ENCODE measurements at regions not wholly inside any gene's neighbourhood (a gene's known extent, or its start where the extent isn't known, plus 50 kb on each side); places are given as distances from the start of the nearest gene placed in this dataset.

DNA sequence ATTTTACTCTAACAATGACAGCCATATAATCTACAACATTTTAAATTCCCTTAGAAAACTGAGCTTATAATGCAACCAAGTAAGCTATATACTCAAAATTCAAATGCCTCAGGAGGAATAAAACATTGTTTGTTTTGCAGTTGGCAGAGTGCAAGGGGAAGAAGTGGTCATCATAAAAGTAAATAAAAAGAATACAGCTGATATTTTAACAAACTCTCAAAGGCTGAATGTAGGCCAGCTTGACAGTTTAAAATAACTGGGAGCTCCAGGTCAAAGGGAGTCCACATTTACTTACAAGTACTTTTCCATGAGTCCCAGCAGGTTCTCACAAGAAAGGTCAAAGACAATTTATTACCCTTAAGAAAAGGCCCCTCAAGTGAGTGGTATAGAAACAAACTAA lies 589.8 kb downstream of the BCKDHB start:
- no peaks in the 10 kb centered on the region for H3K27me3 Mint-ChIP-seq (ENCODE audit: unreplicated experiment)
- H3K4me3 Mint-ChIP-seq (ENCODE audit: low read depth, unreplicated experiment): no peak overlapping the region
- no TSS peak for BruUV-seq (replicated peaks)
- no peaks in the 10 kb centered on the region for H3K4me1 Mint-ChIP-seq (ENCODE audit: low read depth, unreplicated experiment)
- intact Hi-C loops (cut with micrococcal nuclease; ENCODE audit: unreplicated experiment): no loop called here
- H3K36me3 Mint-ChIP-seq (ENCODE audit: insufficient read depth, unreplicated experiment): no peaks in the 10 kb centered on the region
- TF ChIP-seq, protein P1, sequence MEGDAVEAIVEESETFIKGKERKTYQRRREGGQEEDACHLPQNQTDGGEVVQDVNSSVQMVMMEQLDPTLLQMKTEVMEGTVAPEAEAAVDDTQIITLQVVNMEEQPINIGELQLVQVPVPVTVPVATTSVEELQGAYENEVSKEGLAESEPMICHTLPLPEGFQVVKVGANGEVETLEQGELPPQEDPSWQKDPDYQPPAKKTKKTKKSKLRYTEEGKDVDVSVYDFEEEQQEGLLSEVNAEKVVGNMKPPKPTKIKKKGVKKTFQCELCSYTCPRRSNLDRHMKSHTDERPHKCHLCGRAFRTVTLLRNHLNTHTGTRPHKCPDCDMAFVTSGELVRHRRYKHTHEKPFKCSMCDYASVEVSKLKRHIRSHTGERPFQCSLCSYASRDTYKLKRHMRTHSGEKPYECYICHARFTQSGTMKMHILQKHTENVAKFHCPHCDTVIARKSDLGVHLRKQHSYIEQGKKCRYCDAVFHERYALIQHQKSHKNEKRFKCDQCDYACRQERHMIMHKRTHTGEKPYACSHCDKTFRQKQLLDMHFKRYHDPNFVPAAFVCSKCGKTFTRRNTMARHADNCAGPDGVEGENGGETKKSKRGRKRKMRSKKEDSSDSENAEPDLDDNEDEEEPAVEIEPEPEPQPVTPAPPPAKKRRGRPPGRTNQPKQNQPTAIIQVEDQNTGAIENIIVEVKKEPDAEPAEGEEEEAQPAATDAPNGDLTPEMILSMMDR (IDR thresholded peaks at IDR 0.05; ENCODE audit: unreplicated experiment): no peak
- DNase-seq: no peak
- peaks cover 2% of the 10 kb centered on the region for H3K9me3 Mint-ChIP-seq (ENCODE audit: low read depth, unreplicated experiment)
- no peak overlapping the region for H3K27ac Mint-ChIP-seq (ENCODE audit: unreplicated experiment)
- CTCF ChIA-PET: no interaction called here

DNA sequence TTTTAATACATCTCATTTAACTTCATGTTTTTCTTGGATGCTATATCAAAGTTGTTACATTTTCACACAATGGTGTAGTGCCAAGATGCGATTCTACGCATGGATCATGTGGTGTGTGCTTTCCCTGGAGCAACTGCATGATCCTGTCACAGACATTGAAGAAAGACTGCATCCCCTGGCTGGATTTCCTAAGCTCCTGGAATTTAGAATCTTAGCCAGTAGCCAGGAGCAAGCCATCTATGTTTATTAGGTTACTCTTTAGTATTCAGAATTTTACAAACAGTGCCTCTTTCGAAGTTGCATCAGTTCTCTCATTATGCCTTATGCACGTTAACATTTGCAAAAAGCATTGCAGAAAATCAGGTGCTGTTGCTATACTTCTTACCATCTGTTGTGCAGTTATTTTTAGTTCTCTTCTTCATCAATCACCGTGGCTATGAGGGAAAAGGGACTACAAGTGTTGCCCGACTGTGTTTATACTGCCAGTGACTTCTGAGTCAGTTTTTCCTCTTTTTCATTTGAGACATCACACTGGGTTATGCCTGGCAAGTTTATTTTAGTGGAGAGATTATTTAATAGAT lies 584.2 kb downstream of the BCKDHB start:
- no peak overlapping the region for H3K27ac Mint-ChIP-seq (ENCODE audit: unreplicated experiment)
- BruUV-seq (replicated peaks): no TSS peak
- CTCF ChIA-PET: no interaction called here
- no peak for DNase-seq
- H3K36me3 Mint-ChIP-seq (ENCODE audit: insufficient read depth, unreplicated experiment): no peaks in the 10 kb centered on the region
- intact Hi-C loops (cut with micrococcal nuclease; ENCODE audit: unreplicated experiment): no loop called here
- no peak overlapping the region for H3K4me3 Mint-ChIP-seq (ENCODE audit: low read depth, unreplicated experiment)
- peaks cover 4% of the 10 kb centered on the region for H3K9me3 Mint-ChIP-seq (ENCODE audit: low read depth, unreplicated experiment)
- H3K27me3 Mint-ChIP-seq (ENCODE audit: unreplicated experiment): no peaks in the 10 kb centered on the region
- TF ChIP-seq, protein P1 (IDR thresholded peaks at IDR 0.05; ENCODE audit: unreplicated experiment): no peak
- H3K4me1 Mint-ChIP-seq (ENCODE audit: low read depth, unreplicated experiment): no peaks in the 10 kb centered on the region

DNA sequence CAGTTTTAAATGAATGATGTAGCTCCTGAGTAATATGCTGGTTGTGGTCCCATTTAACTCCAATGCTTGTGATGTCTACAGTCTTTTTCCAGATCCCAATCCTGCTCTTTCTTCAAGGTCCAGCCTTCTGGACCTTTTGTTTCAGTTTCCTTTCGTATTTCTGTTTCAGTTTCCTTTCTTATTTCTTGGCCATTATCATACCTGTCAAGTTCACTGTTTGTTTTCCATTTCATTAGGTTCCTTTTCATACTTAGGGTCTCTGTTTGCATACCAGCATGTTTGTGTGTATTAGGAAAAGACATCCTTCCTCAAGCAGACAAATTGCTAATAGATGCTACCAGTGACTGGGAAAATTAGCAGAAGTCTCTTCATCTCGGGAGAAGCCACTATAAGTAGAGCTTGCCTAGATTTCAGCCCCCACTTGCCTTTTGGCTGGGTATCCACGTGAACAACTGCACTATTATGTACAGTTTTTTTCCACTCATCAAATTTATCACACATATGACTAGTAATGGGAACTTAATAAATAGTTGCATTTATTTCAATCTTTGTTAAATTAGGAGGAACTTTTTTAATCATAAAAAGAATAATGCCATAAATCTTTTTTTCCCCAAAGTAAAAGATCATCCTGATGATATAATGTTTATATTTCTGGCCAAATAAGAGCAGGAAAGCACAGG lies 583.4 kb downstream of the BCKDHB start:
- intact Hi-C loops (cut with micrococcal nuclease; ENCODE audit: unreplicated experiment): no loop called here
- Mint-ChIP-seq H3K27me3 (ENCODE audit: unreplicated experiment) (no peaks in the 10 kb centered on the region), H3K27ac (ENCODE audit: unreplicated experiment) (no peak overlapping the region), H3K9me3 (ENCODE audit: low read depth, unreplicated experiment) (peaks cover 4% of the 10 kb centered on the region), H3K4me1 (ENCODE audit: low read depth, unreplicated experiment) (no peaks in the 10 kb centered on the region), H3K36me3 (ENCODE audit: insufficient read depth, unreplicated experiment) (no peaks in the 10 kb centered on the region), H3K4me3 (ENCODE audit: low read depth, unreplicated experiment) (no peak overlapping the region)
- TF ChIP-seq, protein P1 (IDR thresholded peaks at IDR 0.05; ENCODE audit: unreplicated experiment): no peak
- DNase-seq: no peak
- CTCF ChIA-PET: no interaction called here
- no TSS peak for BruUV-seq (replicated peaks)

DNA sequence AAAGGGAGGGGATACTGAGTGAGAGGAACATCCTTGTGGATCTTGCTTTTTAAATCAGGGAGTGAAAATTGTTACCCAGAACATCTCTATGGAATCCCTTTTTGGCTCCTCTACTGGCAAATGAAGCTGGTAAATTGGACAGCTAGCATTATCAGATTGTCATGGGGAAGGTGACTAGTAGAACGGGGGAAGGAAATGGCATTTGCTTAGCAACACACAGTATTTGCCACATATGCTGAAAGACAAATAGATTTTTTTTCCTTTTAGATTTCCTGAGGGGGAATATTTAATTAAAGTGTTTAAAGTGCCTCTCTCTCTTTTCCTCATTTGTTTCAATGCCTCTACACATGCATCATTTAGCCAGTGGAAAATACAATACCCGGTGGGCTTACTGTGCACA lies 573.5 kb downstream of the BCKDHB start:
- BruUV-seq (replicated peaks): no TSS peak
- Mint-ChIP-seq H3K27me3 (ENCODE audit: unreplicated experiment) (no peaks in the 10 kb centered on the region), H3K4me1 (ENCODE audit: low read depth, unreplicated experiment) (peaks cover 6% of the 10 kb centered on the region), H3K4me3 (ENCODE audit: low read depth, unreplicated experiment) (no peak overlapping the region), H3K9me3 (ENCODE audit: low read depth, unreplicated experiment) (no peaks in the 10 kb centered on the region), H3K36me3 (ENCODE audit: insufficient read depth, unreplicated experiment) (no peaks in the 10 kb centered on the region), H3K27ac (ENCODE audit: unreplicated experiment) (no peak overlapping the region)
- CTCF ChIA-PET: no interaction called here
- TF ChIP-seq, protein P1 (IDR thresholded peaks at IDR 0.05; ENCODE audit: unreplicated experiment): no peak
- intact Hi-C loops (cut with micrococcal nuclease; ENCODE audit: unreplicated experiment): no loop called here
- DNase-seq: no peak

Measured in Calu3 (cell line).